ENCODE measurements at regions not wholly inside any gene's neighbourhood (a gene's known extent, or its start where the extent isn't known, plus 50 kb on each side); places are given as distances from the start of the nearest gene placed in this dataset.

GRCh38 chr5:69024241-69024651, 69.6 kb upstream of the SLC30A5 start:
- POLR2A ChIA-PET, result no interaction called here
- CTCF ChIA-PET, result interaction anchor here (1.3 kb wide), 1 partner anchor 311 kb away, joined by 5 read pairs; no protein-coding TSS in a partner anchor

GRCh38 chr5:69029292-69029691, 64.5 kb upstream of the SLC30A5 start:
- H3K9me3 Mint-ChIP-seq, result no peaks in the 10 kb centered on the region
- H3K27me3 Mint-ChIP-seq, result peaks cover 15% of the 10 kb centered on the region
- DNase-seq, result no peak
- no peak overlapping the region for H3K4me3 Mint-ChIP-seq
- POLR2A ChIA-PET, result no interaction called here
- H3K4me1 Mint-ChIP-seq, result peaks cover 1% of the 10 kb centered on the region
- CTCF ChIA-PET, result interaction anchor here (1.2 kb wide), 1 partner anchor 14 kb away, joined by 4 read pairs; no protein-coding TSS in a partner anchor
- no peaks in the 10 kb centered on the region for H3K36me3 Mint-ChIP-seq (ENCODE audit: low read depth)
- H3K27ac Mint-ChIP-seq, result no peak overlapping the region

More at GRCh38 chr5:69024241-69024651, 69.6 kb upstream of the SLC30A5 start:
- DNase-seq, result peak; percentile 46
- Mint-ChIP-seq H3K27ac (no peak overlapping the region), H3K4me3 (no peak overlapping the region), H3K27me3 (peaks cover 14% of the 10 kb centered on the region), H3K36me3 (ENCODE audit: low read depth) (no peaks in the 10 kb centered on the region), H3K9me3 (no peaks in the 10 kb centered on the region), H3K4me1 (peaks cover 2% of the 10 kb centered on the region)

GRCh38 chr5:69030358-69031062, 63.3 kb upstream of the SLC30A5 start:
- Mint-ChIP-seq H3K4me3 (no peak overlapping the region), H3K9me3 (no peaks in the 10 kb centered on the region), H3K27ac (no peak overlapping the region), H3K27me3 (peaks cover 15% of the 10 kb centered on the region), H3K36me3 (ENCODE audit: low read depth) (no peaks in the 10 kb centered on the region), H3K4me1 (no peaks in the 10 kb centered on the region)
- no peak for DNase-seq
- ChIA-PET CTCF (interaction anchor here (1.2 kb wide), 1 partner anchor 13 kb away, joined by 4 read pairs; no protein-coding TSS in a partner anchor), POLR2A (no interaction called here)

GRCh38 chr5:69032009-69032408, 61.8 kb upstream of the SLC30A5 start:
- DNase-seq, result no peak
- H3K4me3 Mint-ChIP-seq, result no peak overlapping the region

GRCh38 chr5:69033690-69034089, 60.1 kb upstream of the SLC30A5 start:
- CTCF ChIA-PET, result no interaction called here

More at GRCh38 chr5:69032009-69032408, 61.8 kb upstream of the SLC30A5 start:
- ChIA-PET POLR2A (no interaction called here), CTCF (no interaction called here)
- Mint-ChIP-seq H3K27ac (no peak overlapping the region), H3K36me3 (ENCODE audit: low read depth) (no peaks in the 10 kb centered on the region), H3K4me1 (no peaks in the 10 kb centered on the region), H3K9me3 (no peaks in the 10 kb centered on the region), H3K27me3 (peaks cover 15% of the 10 kb centered on the region)

GRCh38 chr5:69034898-69035297, 58.9 kb upstream of the SLC30A5 start:
- no peaks in the 10 kb centered on the region for H3K9me3 Mint-ChIP-seq
- no peak for DNase-seq
- ChIA-PET POLR2A (no interaction called here), CTCF (interaction anchor here (0.5 to 0.7 kb wide), 2 partner anchors 326 to 521 kb away, joined by 3 to 5 read pairs; no protein-coding TSS in a partner anchor)
- peaks cover 5% of the 10 kb centered on the region for H3K27me3 Mint-ChIP-seq
- no peak overlapping the region for H3K27ac Mint-ChIP-seq
- no peaks in the 10 kb centered on the region for H3K4me1 Mint-ChIP-seq
- no peak overlapping the region for H3K4me3 Mint-ChIP-seq
- no peaks in the 10 kb centered on the region for H3K36me3 Mint-ChIP-seq (ENCODE audit: low read depth)

More at GRCh38 chr5:69033690-69034089, 60.1 kb upstream of the SLC30A5 start:
- H3K27ac Mint-ChIP-seq, result no peak overlapping the region
- H3K36me3 Mint-ChIP-seq (ENCODE audit: low read depth), result no peaks in the 10 kb centered on the region
- no peak for DNase-seq
- H3K4me1 Mint-ChIP-seq, result no peaks in the 10 kb centered on the region
- no peaks in the 10 kb centered on the region for H3K9me3 Mint-ChIP-seq
- POLR2A ChIA-PET, result no interaction called here
- no peak overlapping the region for H3K4me3 Mint-ChIP-seq
- peaks cover 11% of the 10 kb centered on the region for H3K27me3 Mint-ChIP-seq

- Mint-ChIP-seq H3K4me3 (no peak overlapping the region), H3K27ac (no peak overlapping the region), H3K27me3 (peaks cover 4% of the 10 kb centered on the region), H3K36me3 (ENCODE audit: low read depth) (no peaks in the 10 kb centered on the region), H3K4me1 (no peaks in the 10 kb centered on the region), H3K9me3 (no peaks in the 10 kb centered on the region)
- no peak for DNase-seq
- CTCF ChIA-PET, result no interaction called here
- POLR2A ChIA-PET, result no interaction called here
These were observed 58.1 kb upstream of the SLC30A5 start for GRCh38 chr5:69035665-69036064.

GRCh38 chr5:69038539-69038938, 55.3 kb upstream of the SLC30A5 start:
- H3K4me3 Mint-ChIP-seq, result no peak overlapping the region
- DNase-seq, result no peak
- no peaks in the 10 kb centered on the region for H3K27me3 Mint-ChIP-seq
- H3K27ac Mint-ChIP-seq, result no peak overlapping the region
- ChIA-PET POLR2A (no interaction called here), CTCF (no interaction called here)
- no peaks in the 10 kb centered on the region for H3K36me3 Mint-ChIP-seq (ENCODE audit: low read depth)
- H3K9me3 Mint-ChIP-seq, result no peaks in the 10 kb centered on the region
- H3K4me1 Mint-ChIP-seq, result peaks cover 10% of the 10 kb centered on the region

GRCh38 chr5:69039829-69040228, 54.0 kb upstream of the SLC30A5 start:
- Mint-ChIP-seq H3K4me1 (peaks cover 15% of the 10 kb centered on the region), H3K27ac (no peak overlapping the region), H3K4me3 (no peak overlapping the region), H3K9me3 (no peaks in the 10 kb centered on the region), H3K27me3 (no peaks in the 10 kb centered on the region), H3K36me3 (ENCODE audit: low read depth) (no peaks in the 10 kb centered on the region)
- POLR2A ChIA-PET, result no interaction called here
- no peak for DNase-seq
- CTCF ChIA-PET, result no interaction called here

GRCh38 chr5:69042500-69042899, 51.3 kb upstream of the SLC30A5 start:
- DNase-seq, result no peak
- H3K4me3 Mint-ChIP-seq, result no peak overlapping the region

GRCh38 chr5:69042915-69043654, 50.7 kb upstream of the SLC30A5 start:
- H3K9me3 Mint-ChIP-seq, result no peaks in the 10 kb centered on the region
- peak; percentile 91 for DNase-seq
- peaks cover 24% of the 10 kb centered on the region for H3K4me1 Mint-ChIP-seq
- ChIA-PET CTCF (interaction anchor here (0.6 to 1.4 kb wide), 8 partner anchors 10 to 329 kb away, joined by 3 to 10 read pairs (median 4); partner anchors contain the start of genes CCDC125 and SLC30A5), POLR2A (no interaction called here)
- H3K4me3 Mint-ChIP-seq, result peak overlapping the region; percentile 75
- H3K36me3 Mint-ChIP-seq (ENCODE audit: low read depth), result no peaks in the 10 kb centered on the region
- peak overlapping the region; percentile 84 for H3K27ac Mint-ChIP-seq
- no peaks in the 10 kb centered on the region for H3K27me3 Mint-ChIP-seq

More at GRCh38 chr5:69042500-69042899, 51.3 kb upstream of the SLC30A5 start:
- POLR2A ChIA-PET, result no interaction called here
- H3K27me3 Mint-ChIP-seq, result no peaks in the 10 kb centered on the region
- no peaks in the 10 kb centered on the region for H3K36me3 Mint-ChIP-seq (ENCODE audit: low read depth)
- peaks cover 24% of the 10 kb centered on the region for H3K4me1 Mint-ChIP-seq
- no peaks in the 10 kb centered on the region for H3K9me3 Mint-ChIP-seq
- CTCF ChIA-PET, result interaction anchor here (0.8 to 1.4 kb wide), 4 partner anchors 51 to 330 kb away, joined by 3 to 10 read pairs (median 4); partner anchors contain the start of genes CCDC125 and SLC30A5
- H3K27ac Mint-ChIP-seq, result peak overlapping the region; percentile 64

GRCh38 chr5:69043655-69043996, 50.2 kb upstream of the SLC30A5 start:
- Mint-ChIP-seq H3K4me1 (peaks cover 24% of the 10 kb centered on the region), H3K4me3 (no peak overlapping the region), H3K27me3 (no peaks in the 10 kb centered on the region), H3K9me3 (no peaks in the 10 kb centered on the region), H3K27ac (no peak overlapping the region), H3K36me3 (ENCODE audit: low read depth) (no peaks in the 10 kb centered on the region)
- ChIA-PET POLR2A (no interaction called here), CTCF (interaction anchor here (1.1 to 1.4 kb wide), 4 partner anchors 9 to 293 kb away, joined by 3 to 10 read pairs (median 4); partner anchors contain the start of gene SLC30A5)
- DNase-seq, result no peak

Data from activated CD4-positive, alpha-beta T cell treated with anti-CD3 and anti-CD28 coated beads, Interleukin-2, amount 10 ng/mL, durations not matched to agents 7 days and 5 days (primary cell).